Kidney epithelial cell (primary cell): ENCODE measurements at regions not wholly inside any gene's neighbourhood (a gene's known extent, or its start where the extent isn't known, plus 50 kb on each side); places are given as distances from the start of the nearest gene placed in this dataset.

Experiments
- DNase-seq: peaks from one replicate; pipeline ENCODE4 v3.0.0-alpha.2; 2010; ENCODE audit warnings: low read depth
- H3K27me3 ChIP-seq: 2 replicates; pipeline ENCODE4 v1.6.0; 2011; ENCODE audit warnings: low read length; ENCODE audit not compliant: control insufficient read depth, insufficient read depth
- H3K36me3 ChIP-seq: 2 replicates; pipeline ENCODE4 v1.5.1; 2011; ENCODE audit warnings: low read length; ENCODE audit not compliant: control insufficient read depth, insufficient read depth
- H3K4me3 ChIP-seq: 2 replicates; pipeline ENCODE4 v1.5.1; 2011; ENCODE audit warnings: low read depth, mild to moderate bottlenecking, control low read depth, low read length
- TF ChIP-seq, protein P1 (sequence below): IDR thresholded peaks from 2 replicates; pipeline ENCODE4 v1.5.1; 2011; ENCODE audit warnings: mild to moderate bottlenecking, moderate library complexity, low read length, control low read depth, inconsistent platforms; ENCODE audit not compliant: insufficient read depth, poor library complexity, severe bottlenecking

DNA sequence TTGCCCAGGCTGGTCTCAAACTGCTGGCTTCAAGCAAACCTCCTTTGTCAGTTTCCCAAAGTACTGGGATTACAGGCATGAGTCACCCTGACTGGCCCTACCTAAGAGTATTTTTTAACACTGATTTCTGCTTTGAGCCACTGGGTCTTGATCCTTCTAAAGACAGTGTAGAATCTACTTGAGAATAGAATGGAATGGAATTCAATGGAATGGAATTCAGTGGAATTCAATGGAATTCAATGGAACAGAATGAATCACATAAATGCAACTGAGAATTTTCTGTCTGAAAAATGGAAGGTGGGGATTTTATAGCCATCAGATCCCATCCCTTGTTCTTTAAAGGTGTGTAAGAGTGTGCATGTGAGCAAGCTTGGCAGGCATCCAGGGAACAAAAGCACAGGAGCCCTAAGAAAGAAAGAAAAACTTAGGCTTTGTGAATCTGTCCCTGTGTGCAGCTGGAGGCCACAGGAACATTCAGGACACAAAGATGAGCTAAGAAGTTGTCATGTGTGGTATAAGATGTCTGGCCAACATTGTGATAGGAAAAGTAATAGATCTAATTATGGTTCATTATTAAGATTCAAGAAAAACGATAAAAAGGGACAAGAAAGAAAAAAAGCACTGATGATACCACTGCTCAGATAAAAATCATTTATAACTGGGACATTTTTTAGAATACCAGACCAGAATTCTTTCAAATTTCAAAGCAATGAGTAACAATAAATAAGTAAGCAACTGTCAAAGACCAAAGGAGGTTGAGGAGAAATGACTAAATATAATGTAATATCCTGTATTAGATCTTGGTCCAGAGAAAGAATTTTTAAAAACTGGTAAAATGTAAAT is 681.0 kb upstream of the GJE1 start:
- DNase-seq: no peak
- no peaks in the 10 kb centered on the region for H3K36me3 ChIP-seq
- no peaks in the 10 kb centered on the region for H3K27me3 ChIP-seq
- no peak overlapping the region for H3K4me3 ChIP-seq
- TF ChIP-seq, protein P1, sequence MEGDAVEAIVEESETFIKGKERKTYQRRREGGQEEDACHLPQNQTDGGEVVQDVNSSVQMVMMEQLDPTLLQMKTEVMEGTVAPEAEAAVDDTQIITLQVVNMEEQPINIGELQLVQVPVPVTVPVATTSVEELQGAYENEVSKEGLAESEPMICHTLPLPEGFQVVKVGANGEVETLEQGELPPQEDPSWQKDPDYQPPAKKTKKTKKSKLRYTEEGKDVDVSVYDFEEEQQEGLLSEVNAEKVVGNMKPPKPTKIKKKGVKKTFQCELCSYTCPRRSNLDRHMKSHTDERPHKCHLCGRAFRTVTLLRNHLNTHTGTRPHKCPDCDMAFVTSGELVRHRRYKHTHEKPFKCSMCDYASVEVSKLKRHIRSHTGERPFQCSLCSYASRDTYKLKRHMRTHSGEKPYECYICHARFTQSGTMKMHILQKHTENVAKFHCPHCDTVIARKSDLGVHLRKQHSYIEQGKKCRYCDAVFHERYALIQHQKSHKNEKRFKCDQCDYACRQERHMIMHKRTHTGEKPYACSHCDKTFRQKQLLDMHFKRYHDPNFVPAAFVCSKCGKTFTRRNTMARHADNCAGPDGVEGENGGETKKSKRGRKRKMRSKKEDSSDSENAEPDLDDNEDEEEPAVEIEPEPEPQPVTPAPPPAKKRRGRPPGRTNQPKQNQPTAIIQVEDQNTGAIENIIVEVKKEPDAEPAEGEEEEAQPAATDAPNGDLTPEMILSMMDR: no peak

GRCh38 chr6:141451181-141451510 is 681.6 kb upstream of the GJE1 start:
- no peak overlapping the region for H3K4me3 ChIP-seq
- H3K36me3 ChIP-seq: no peaks in the 10 kb centered on the region
- TF ChIP-seq, protein P1: no peak
- no peak for DNase-seq
- no peaks in the 10 kb centered on the region for H3K27me3 ChIP-seq

- Histone ChIP-seq H3K36me3 (no peaks in the 10 kb centered on the region), H3K27me3 (no peaks in the 10 kb centered on the region), H3K4me3 (no peak overlapping the region)
- TF ChIP-seq, protein P1: no peak
- no peak for DNase-seq
These were observed 686.6 kb upstream of the GJE1 start for GRCh38 chr6:141445928-141446628.

- H3K4me3 ChIP-seq: no peak overlapping the region
- H3K27me3 ChIP-seq: no peaks in the 10 kb centered on the region
- no peak for DNase-seq
- no peaks in the 10 kb centered on the region for H3K36me3 ChIP-seq
- TF ChIP-seq, protein P1: no peak
These were observed 688.9 kb upstream of the GJE1 start for GRCh38 chr6:141443668-141444289.

GRCh38 chr6:141443032-141443431 is 689.7 kb upstream of the GJE1 start:
- H3K36me3 ChIP-seq: no peaks in the 10 kb centered on the region

More at GRCh38 chr6:141443032-141443431, 689.7 kb upstream of the GJE1 start:
- TF ChIP-seq, protein P1: no peak
- DNase-seq: no peak
- H3K4me3 ChIP-seq: no peak overlapping the region
- no peaks in the 10 kb centered on the region for H3K27me3 ChIP-seq
